ENCODE measurements at regions not wholly inside any gene's neighbourhood (a gene's known extent, or its start where the extent isn't known, plus 50 kb on each side); places are given as distances from the start of the nearest gene placed in this dataset.

GRCh38 chr15:91696981-91697380 is 156.5 kb upstream of the SLCO3A1 start:
- H3K27me3 ChIP-seq, result no peaks in the 10 kb centered on the region
- no peak for DNase-seq
- TF ChIP-seq CTCF (IDR thresholded peaks at IDR 0.05; ENCODE audit: low read depth, low read length), result no peak

GRCh38 chr15:91698241-91698640 is 155.3 kb upstream of the SLCO3A1 start:
- Histone ChIP-seq H3K4me3 (ENCODE audit: low read depth, low read length) (no peak overlapping the region), H3K36me3 (no peaks in the 10 kb centered on the region), H3K27me3 (no peaks in the 10 kb centered on the region), H3K9me3 (no peaks in the 10 kb centered on the region), H3K4me1 (peaks cover 9% of the 10 kb centered on the region)
- no peak for TF ChIP-seq CTCF (IDR thresholded peaks at IDR 0.05; ENCODE audit: low read depth, low read length)
- DNase-seq, result no peak

More at GRCh38 chr15:91696981-91697380, 156.5 kb upstream of the SLCO3A1 start:
- Histone ChIP-seq H3K36me3 (no peaks in the 10 kb centered on the region), H3K4me1 (peaks cover 9% of the 10 kb centered on the region), H3K9me3 (no peaks in the 10 kb centered on the region), H3K4me3 (ENCODE audit: low read depth, low read length) (no peak overlapping the region)

GRCh38 chr15:91699741-91700140 is 153.8 kb upstream of the SLCO3A1 start:
- H3K4me1 ChIP-seq, result no peaks in the 10 kb centered on the region; the same call in 1 of the 2 replicates
- TF ChIP-seq CTCF (IDR thresholded peaks at IDR 0.05; ENCODE audit: low read depth, low read length), result no peak
- H3K36me3 ChIP-seq, result no peaks in the 10 kb centered on the region
- H3K4me3 ChIP-seq (ENCODE audit: low read depth, low read length), result no peak overlapping the region
- no peaks in the 10 kb centered on the region for H3K27me3 ChIP-seq
- H3K9me3 ChIP-seq, result no peaks in the 10 kb centered on the region
- no peak for DNase-seq

- Histone ChIP-seq H3K4me1 (no peaks in the 10 kb centered on the region), H3K4me3 (ENCODE audit: low read depth, low read length) (no peak overlapping the region), H3K36me3 (no peaks in the 10 kb centered on the region), H3K9me3 (no peaks in the 10 kb centered on the region), H3K27me3 (no peaks in the 10 kb centered on the region)
- no peak for DNase-seq
- TF ChIP-seq CTCF (IDR thresholded peaks at IDR 0.05; ENCODE audit: low read depth, low read length), result no peak
Observed at GRCh38 chr15:91703274-91703673, 150.2 kb upstream of the SLCO3A1 start.

- DNase-seq, result no peak
- TF ChIP-seq CTCF (IDR thresholded peaks at IDR 0.05; ENCODE audit: low read depth, low read length), result no peak
- Histone ChIP-seq H3K9me3 (no peaks in the 10 kb centered on the region), H3K4me1 (no peaks in the 10 kb centered on the region), H3K36me3 (no peaks in the 10 kb centered on the region), H3K4me3 (ENCODE audit: low read depth, low read length) (no peak overlapping the region), H3K27me3 (no peaks in the 10 kb centered on the region)
Observed at GRCh38 chr15:91704343-91704742, 149.2 kb upstream of the SLCO3A1 start.

GRCh38 chr15:91706322-91707032 is 147.0 kb upstream of the SLCO3A1 start:
- peak; percentile 99 for TF ChIP-seq CTCF (IDR thresholded peaks at IDR 0.05; ENCODE audit: low read depth, low read length)
- H3K4me1 ChIP-seq, result no peaks in the 10 kb centered on the region
- H3K4me3 ChIP-seq (ENCODE audit: low read depth, low read length), result no peak overlapping the region
- no peaks in the 10 kb centered on the region for H3K36me3 ChIP-seq
- no peaks in the 10 kb centered on the region for H3K27me3 ChIP-seq
- DNase-seq, result peak; percentile 79
- no peaks in the 10 kb centered on the region for H3K9me3 ChIP-seq
